ENCODE measurements at regions not wholly inside any gene's neighbourhood (a gene's known extent, or its start where the extent isn't known, plus 50 kb on each side); places are given as distances from the start of the nearest gene placed in this dataset.

DNA sequence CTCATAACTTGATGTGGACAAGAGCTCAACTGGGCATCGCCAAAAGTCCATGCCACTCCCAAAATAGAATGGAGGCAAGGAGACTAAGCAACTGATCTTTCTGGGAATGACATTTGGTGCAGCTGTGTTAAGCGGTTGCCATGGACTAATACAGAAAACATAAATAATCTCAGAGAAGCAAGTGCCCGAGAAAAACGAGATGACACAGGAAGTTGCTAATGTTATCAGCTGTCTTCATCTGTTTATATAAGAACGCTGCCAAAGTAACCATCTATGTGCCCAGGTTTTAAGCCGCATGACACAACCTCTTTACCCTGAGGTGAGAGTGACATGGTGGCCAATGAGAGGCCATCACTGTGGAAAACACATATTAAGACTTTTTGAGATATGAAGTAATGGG, 54.9 kb upstream of the SACS start:
- no peak for DNase-seq (ENCODE audit: low spot score)

DNA sequence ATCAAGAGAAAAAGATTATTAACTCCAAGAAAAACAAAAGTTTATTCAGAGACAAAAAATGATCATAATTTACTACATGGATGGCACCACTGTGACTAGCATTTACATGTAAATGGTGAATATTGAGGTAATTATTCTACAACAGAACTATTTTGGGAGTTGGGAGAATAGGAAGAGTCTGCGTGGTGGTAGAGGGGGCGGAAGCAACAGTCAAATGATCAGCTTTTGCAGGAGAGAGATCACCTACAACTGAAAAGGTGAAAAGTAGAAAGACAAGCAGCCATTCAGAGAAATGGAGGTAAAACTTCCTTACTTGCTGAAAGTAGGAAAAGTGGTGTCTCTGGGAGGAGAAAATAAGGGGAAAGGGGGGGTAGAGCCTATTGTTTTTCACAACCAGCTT, 62.8 kb upstream of the SACS start:
- DNase-seq (ENCODE audit: low spot score): no peak

DNA sequence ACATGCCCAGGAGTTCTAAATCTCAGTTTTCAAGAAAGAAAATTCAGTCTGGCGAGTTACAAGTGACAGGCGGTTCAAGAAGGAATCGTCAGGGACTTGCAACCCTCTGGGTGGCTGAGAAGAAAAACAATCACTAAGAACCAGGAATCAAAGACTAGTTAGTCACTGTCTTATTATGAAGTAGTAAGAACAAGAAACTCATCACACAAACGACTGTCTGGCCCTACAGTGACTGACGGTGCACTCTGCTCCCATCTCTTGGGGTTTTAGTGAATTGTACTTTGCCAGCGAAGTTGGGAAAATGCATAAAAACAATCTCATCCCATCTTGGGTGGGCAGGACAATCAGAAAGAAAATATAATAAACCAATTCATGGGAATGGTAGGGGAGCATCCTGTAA, 63.7 kb upstream of the SACS start:
- no peak for DNase-seq (ENCODE audit: low spot score)

DNA sequence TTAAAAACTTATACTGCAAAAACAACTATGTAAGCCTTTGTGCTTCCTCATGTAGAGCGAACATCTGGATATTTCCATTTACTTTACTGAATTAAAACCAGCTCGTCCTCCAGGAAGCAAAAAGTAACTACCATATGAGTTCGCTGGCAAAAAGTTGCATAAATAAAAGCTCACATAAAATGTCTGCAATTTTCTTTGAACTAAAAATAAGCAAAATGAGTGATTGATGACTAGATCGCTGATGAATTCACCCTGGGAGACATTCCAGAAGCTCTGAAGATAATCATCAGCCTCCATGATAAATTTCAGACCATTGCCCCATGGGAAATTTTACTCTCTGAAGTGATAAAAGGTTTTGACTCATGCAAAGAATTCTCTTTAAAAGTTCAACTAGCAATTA, 67.3 kb upstream of the SACS start:
- DNase-seq (ENCODE audit: low spot score): no peak

DNA sequence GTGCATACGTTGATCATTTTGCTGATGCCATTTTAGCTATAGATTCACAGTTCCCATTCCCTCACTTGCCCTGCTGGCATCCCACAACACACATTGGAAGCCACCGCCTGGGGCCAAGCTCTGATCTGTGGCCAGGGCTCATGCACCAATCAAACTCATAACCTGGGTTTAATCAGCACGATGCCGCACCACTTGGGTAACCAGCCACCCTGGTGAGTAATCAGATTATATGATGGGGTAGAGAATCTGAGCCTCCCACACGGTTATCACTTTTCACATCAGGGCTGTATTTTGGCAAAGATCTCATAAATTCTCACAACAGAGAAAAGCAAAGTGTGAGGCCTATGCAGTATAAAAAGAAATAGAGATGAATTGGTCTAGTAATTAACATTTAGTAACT, 66.0 kb upstream of the TNFRSF19 start:
- no peak for DNase-seq (ENCODE audit: low spot score)

DNA sequence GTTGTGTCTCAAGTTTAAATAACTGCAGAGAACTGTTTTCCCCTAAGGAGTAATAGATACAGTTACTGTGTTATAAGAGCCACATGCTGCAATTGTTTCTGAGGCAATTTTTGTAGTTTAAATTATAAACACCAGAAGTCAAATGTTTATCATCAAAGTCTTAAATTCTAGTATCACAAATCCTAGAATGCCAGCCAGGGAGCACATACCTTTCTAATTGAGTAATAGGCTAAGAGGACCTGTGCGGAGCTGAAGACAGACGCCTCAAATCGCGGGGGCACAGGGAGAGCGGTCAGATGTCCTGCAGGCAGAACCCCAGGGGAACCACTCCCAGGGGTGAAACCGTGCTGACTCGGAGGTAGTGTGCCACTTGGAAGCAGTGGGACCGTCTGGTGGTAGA, 65.2 kb upstream of the TNFRSF19 start:
- DNase-seq (ENCODE audit: low spot score): no peak

DNA sequence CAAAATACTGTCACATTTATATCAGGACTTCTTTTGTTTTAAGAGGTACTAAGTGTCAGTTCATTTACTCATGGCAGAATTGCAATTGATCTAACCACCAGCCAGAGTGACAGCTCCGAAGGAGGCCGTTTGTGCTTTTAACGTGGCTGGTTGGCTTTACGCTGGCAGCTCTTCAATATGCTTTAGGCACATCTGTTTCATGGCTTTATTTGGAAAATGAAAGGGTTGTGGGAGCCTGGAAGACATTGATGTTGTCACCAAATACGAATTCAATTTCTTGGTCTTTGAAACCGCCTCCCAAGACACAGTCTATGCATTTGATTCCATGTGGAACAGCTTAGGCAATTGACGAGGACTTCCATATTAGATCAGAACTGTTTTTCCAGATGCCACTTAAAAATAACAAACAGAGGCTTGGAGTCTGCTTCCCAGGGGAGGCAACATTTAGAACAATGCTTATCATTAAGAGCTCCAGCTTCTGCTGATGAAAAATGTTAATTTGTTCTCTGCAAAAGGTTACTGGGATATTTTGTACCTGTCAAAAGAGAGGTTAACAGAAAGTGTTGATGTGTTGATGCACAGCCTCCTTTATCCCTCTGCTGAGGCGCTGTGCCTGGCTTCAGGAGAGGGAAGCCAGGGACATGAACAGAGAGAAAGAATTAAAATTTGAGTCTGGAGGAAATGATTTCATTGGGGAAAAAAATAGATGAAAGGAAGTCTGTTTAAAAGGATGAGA, 64.0 kb upstream of the TNFRSF19 start:
- DNase-seq (ENCODE audit: low spot score): no peak

DNA sequence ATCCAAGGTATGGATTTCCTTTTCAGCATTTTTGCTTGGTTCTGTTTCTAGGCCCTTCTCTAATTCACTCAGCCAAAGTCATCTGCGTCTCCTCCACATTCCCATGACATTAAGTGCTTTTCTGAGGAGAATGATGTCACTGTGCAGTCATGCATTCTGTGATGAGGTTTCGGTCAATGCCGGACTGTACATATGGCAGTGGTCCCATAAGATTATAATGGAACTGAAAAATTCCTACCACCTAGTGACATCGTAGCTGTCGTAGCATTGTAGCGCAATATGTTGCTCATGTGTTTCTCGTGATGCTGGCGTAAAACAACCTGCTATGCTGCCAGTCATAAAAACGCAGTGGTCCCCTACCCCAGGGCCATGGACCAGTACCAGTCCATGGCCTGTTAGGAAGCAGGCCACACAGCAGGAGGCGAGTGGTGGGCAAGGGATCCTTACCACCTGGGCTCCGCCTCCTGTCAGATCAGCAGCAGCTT, 63.4 kb upstream of the TNFRSF19 start:
- no peak for DNase-seq (ENCODE audit: low spot score)

DNA sequence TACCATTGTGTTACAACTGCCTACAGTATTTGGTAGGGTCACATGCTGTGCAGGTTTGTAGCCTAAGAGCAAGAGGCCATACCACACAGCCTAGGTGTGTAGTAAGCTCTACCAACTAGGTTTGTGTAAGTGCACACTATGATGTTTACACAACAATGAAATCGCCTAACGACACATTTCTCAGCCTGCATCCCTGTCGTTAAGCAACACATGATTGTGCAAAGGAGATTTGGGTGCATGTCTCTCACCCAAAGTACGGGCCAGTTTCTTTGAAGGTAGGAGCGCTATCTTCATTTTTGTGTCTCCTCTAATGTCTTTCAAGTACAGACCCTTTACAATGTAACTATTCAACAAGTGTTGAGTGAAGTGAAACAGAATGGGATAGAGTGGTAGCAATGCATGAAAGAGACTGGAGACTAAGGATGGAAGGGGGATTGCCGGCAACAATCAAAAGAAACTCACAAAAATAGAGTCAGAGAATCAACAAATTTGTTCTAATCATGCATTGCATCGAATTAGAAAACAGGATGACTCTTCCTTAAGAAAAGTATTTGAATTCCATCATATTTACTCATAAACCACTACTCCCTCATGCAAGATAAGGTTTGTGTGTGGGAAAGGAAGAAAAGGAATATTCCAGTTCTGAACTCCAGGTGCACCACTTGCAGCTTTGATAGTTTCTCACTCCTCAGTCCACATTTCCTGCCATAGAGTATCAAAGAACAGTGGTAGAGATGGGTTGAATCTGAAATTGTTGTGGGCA, 60.2 kb upstream of the TNFRSF19 start:
- no peak for DNase-seq (ENCODE audit: low spot score)

DNA sequence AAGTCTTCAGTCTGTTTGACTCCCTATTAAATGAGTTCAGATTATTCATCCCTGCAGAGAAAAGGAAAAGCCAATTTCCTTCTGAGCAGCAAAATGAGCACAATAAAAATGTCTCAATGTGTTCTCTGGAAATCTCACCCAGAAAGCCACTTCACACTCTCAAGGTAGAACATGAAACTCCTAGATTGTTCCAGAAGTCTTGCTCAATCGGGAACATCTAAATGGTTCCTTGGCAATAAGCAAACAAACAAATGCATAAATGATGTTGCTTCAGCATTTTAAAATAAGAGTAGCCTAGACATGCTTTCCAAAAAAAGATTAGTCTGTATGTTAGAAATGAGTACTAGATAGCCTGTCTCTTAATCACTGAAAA, 59.7 kb upstream of the TNFRSF19 start:
- DNase-seq (ENCODE audit: low spot score): no peak

DNA sequence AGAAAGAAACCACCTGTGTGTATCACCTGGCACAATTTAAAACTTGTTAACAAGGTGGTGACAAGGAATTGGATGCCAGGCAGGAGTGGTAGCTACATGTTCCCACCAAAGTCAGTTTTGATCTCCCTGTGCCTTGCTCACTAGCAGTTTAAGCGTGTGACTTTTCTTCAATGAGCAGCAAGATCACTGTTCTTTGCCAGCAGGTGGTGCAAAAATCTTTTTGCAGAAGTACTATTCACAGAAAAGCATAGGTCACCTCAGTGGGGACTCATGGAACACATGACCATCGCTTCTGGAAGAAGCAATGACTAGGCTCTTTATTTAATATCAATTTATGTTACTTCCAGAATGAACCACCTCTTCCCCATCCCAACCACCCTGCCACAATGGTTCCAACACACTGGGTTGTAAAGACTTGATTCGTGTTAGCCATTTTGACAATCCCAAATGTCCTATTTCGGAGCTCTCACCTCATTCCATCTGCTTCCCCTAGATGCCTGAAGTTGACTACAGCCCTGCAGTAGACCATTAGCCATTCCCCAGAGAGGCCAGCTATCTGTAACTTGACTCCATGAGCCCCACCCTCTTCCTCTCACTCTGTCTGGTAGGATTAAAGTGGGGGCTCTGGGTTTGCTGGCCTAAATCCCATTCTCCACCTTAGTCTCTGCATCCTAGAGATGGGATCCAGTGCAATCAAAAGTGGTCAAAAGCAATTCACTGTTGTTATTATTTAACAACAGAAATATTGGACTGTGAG, 59.1 kb upstream of the TNFRSF19 start:
- DNase-seq (ENCODE audit: low spot score): peak; percentile 9

DNA sequence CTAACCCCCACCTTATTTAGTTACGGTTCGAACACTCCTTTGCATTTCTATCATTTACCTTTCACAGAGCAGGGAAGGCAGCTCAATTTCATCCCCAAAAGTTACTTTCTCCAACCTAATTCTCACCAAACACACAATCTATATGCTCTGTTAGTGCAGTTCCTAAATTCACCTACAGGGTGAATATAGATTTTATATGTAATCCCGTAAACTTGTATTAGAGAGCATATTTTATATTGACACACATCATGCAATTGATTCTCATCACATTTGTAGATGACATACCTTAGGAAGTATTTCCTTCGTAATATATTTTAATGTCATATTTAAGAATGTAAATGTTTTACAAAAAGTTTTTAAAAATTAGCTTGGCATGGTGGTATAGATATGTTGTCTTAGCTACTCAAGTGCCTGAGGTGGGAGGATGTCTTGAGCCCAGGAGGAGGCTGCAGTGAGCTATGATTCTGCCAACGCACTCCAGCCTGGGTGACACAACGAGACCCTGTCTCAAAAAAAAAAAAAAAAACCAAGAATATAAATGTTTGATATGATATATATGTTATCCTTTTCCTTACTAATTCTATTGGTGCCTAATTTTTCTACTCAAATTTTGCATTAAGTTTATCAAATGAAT, 57.3 kb upstream of the TNFRSF19 start:
- DNase-seq (ENCODE audit: low spot score): no peak

DNA sequence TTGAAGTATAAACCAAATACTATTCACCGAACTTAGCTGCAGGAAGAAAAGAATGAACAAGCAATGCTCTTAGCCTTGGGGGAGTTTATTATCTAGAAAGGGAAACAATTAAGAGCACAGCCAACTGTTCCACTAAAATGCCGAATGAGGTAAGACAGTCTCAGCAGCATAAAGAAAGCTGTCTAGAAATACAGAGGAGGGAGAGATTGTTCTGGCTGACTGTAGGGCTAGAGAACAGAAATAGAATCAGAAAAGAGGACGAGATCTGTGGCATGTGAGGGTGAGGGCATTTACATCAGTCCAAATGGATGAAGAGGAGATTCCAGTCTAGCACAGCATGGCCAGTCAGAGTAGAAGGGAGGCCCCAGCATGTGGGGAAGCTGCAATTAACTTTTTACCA, 56.8 kb upstream of the TNFRSF19 start:
- no peak for DNase-seq (ENCODE audit: low spot score)

DNA sequence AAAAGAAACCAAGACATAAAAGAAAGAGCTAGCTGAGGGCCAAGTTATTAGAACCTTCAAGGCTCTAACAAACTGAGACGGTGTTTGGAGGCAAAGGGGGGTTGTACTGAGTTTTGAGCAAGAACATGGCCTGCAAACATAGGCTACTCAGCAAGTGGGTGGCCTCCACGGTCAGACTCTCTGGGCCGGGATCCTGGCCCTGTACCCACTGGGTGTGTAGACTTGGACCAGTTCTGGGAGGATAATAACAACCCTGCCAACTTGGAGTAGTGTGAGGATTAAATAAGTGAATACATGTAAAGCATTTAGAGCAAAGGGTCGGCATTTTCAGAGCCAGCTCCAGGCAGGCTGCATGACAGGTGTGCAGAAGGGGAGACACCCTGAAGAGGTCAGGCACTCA, 56.1 kb upstream of the TNFRSF19 start:
- DNase-seq (ENCODE audit: low spot score): no peak

DNA sequence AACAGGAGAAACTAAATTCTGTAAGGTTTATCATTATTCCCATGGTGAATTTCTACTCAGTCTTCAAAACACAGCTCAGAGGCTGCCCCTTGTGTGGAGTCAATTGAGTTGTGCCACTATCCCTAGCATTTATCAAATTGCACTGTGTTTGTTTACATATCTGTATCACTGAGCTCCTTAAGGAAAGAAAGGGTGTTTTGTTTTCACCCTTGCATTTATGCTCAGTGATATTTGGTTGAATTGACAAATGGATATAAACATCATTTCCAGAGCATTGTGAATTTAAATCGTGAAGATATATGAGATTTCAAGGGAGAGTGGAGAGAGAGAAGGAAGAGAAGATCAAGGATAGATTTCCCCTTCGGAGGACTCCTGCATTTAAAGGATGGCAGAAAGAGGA, 55.1 kb upstream of the TNFRSF19 start:
- no peak for DNase-seq (ENCODE audit: low spot score)

DNA sequence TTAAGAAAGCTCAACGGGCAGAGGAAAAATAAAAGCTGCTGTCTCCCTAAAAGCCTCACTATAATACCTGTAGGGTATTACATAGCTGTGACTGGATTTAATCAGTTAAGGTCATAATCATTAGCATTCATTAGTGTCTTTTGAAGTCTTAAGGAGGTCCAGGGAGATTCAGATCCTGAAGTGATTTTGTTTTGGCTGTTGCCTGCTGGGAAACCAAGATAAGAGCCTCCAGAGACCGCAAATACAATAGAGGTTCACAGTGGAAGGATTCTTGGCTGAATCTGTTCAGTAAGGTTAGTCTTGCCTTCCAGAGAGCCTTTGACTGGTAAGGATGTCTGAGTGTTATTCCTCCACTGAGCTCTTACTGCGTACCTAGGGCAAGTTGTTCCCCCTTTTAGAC, 54.0 kb upstream of the TNFRSF19 start:
- DNase-seq (ENCODE audit: low spot score): no peak

DNA sequence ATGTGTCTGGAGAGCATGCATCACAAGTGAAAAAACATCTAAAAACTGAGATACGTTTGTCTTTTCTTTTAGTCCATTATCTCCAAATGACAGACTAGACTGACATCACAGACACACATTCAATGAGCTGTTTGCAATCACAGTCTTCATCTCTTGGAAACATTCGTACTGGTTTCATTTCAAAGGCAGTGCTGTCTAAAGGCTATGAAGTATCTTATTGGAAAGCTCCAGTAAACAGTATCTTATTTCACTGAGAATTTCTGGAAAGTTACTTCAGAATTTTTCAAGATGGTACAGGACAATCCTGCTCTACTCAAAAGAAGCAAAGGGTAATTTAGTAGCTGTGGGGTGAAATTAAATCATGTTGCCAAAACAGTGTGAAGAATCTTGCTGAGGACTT, 53.5 kb upstream of the TNFRSF19 start:
- DNase-seq (ENCODE audit: low spot score): no peak

DNA sequence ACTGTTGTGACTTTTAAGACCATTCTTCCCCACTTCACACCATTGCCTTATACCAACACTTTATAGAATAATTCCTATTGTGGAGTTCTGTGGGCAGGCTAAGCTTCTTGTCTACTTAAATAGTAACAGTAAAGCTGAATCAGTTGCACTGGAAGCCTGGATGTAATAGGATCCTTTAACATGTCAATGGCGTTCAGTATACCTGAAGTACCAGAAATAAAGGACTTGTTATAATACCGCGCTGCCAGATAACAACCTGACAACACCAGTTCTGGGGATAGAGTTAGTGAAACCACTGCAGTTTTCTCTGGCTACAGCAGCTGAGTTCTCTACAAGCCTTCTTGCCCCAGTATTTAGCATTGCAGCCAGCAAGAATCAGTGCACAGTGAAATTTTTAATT, 52.0 kb upstream of the TNFRSF19 start:
- no peak for DNase-seq (ENCODE audit: low spot score)
